ENCODE measurements at regions not wholly inside any gene's neighbourhood (a gene's known extent, or its start where the extent isn't known, plus 50 kb on each side); places are given as distances from the start of the nearest gene placed in this dataset.
"Not testable (repeated sequence)": the region's sequence is repeated elsewhere in the genome, so short reads cannot be mapped to it uniquely, and the experiment has no call there.

- peak; percentile 20 for DNase-seq
Observed at GRCh38 chr14:95597784-95598211, 62.9 kb downstream of the GLRX5 start.

GRCh38 chr14:95601650-95602049, 66.8 kb downstream of the GLRX5 start:
- no peak for DNase-seq

GRCh38 chr14:95603415-95603814, 68.6 kb downstream of the GLRX5 start:
- DNase-seq: no peak

- no peak for DNase-seq
Observed at GRCh38 chr14:95606266-95606665, 71.4 kb downstream of the GLRX5 start.

GRCh38 chr14:95608637-95609235, 73.9 kb downstream of the GLRX5 start:
- DNase-seq: no peak

- peak; percentile 29 for DNase-seq
Observed at GRCh38 chr14:95609398-95609990, 74.6 kb downstream of the GLRX5 start.

- no peak for DNase-seq
Observed at GRCh38 chr14:95611293-95611880, 74.8 kb upstream of the TCL1B start.

GRCh38 chr14:95614349-95614748, 71.9 kb upstream of the TCL1B start:
- DNase-seq: peak; percentile 19

- no peak for DNase-seq
Observed at GRCh38 chr14:95616745-95617144, 69.5 kb upstream of the TCL1B start.

- no peak for DNase-seq
Observed at GRCh38 chr14:95619785-95620417, 66.3 kb upstream of the TCL1B start.

GRCh38 chr14:95620659-95621059, 65.6 kb upstream of the TCL1B start:
- DNase-seq: no peak

GRCh38 chr14:95623195-95623594, 63.0 kb upstream of the TCL1B start:
- no peak for DNase-seq

GRCh38 chr14:95625710-95626109, 60.5 kb upstream of the TCL1B start:
- not testable (repeated sequence) for DNase-seq

- no peak for DNase-seq
Observed at GRCh38 chr14:95635051-95635450, 51.2 kb upstream of the TCL1B start.
